SU-DHL-6 (cell line): ENCODE measurements at regions not wholly inside any gene's neighbourhood (a gene's known extent, or its start where the extent isn't known, plus 50 kb on each side); places are given as distances from the start of the nearest gene placed in this dataset.

Experiments
- H2AFZ ChIP-seq: fragments of 200-600 bp; sonication (generic); 2 replicates; pipeline ENCODE4 v1.6.1; 2014; ENCODE audit warnings: low read depth, mild to moderate bottlenecking, moderate library complexity, mixed read lengths, antibody characterized with exemption, low read length; ENCODE audit not compliant: severe bottlenecking
- H3F3A ChIP-seq: fragments of 200-600 bp; shearing (Covaris generic); 2 replicates; pipeline ENCODE4 v1.6.0; 2016; ENCODE audit warnings: antibody characterized with exemption, mild to moderate bottlenecking; ENCODE audit not compliant: insufficient read depth
- H3K27ac ChIP-seq: fragments of 200-600 bp; sonication (generic); 2 replicates; pipeline ENCODE4 v1.5.1; 2016; ENCODE audit warnings: low read depth, mild to moderate bottlenecking, low read length, moderate library complexity, mixed read lengths
- H3K27me3 ChIP-seq: fragments of 200-600 bp; sonication (generic), shearing (Covaris generic); 2 replicates; pipeline ENCODE4 v1.6.0; 2014; ENCODE audit warnings: mild to moderate bottlenecking, low read length
- H3K36me3 ChIP-seq: fragments of 200-600 bp; sonication (generic); 2 replicates; pipeline ENCODE4 v1.6.1; 2014; ENCODE audit warnings: mild to moderate bottlenecking, low read length, mixed read lengths
- H3K4me2 ChIP-seq: fragments of 300-600, 200-600 bp; shearing (Covaris generic), sonication (generic); 2 replicates; pipeline ENCODE4 v1.6.0; 2014; ENCODE audit warnings: low read length, low read depth, mild to moderate bottlenecking; ENCODE audit not compliant: poor library complexity, severe bottlenecking
- H3K4me3 ChIP-seq: fragments of 200-600 bp; sonication (generic); 2 replicates; pipeline ENCODE4 v1.5.1; 2014; ENCODE audit warnings: antibody characterized with exemption, low read length, mild to moderate bottlenecking, mixed read lengths; ENCODE audit not compliant: insufficient read depth, poor library complexity, severe bottlenecking
- H3K79me2 ChIP-seq: fragments of 200-600 bp; sonication (generic); 2 replicates; pipeline ENCODE4 v1.6.1; 2014; ENCODE audit warnings: mild to moderate bottlenecking, low read length, moderate library complexity; ENCODE audit not compliant: insufficient read depth
- H3K9ac ChIP-seq: fragments of 200-600 bp; sonication (generic); 2 replicates; pipeline ENCODE4 v1.7.0; 2014; ENCODE audit warnings: mild to moderate bottlenecking, low read length
- H3K9me2 ChIP-seq: fragments of 200-600 bp; sonication (generic); replicated peaks from 2 replicates; pipeline ENCODE4 v1.6.1; 2014; ENCODE audit warnings: low read length; ENCODE audit not compliant: insufficient read depth
- H3K9me3 ChIP-seq: fragments of 200-600 bp; sonication (generic); 2 replicates; pipeline ENCODE4 v1.6.1; 2014; ENCODE audit warnings: low read length, mixed read lengths; ENCODE audit not compliant: insufficient read depth
- H4K20me1 ChIP-seq: fragments of 200-600 bp; sonication (generic); 2 replicates; pipeline ENCODE4 v1.6.1; 2014; ENCODE audit warnings: low read depth, mild to moderate bottlenecking, antibody characterized with exemption, low read length, moderate library complexity, mixed read lengths
- EZH2phosphoT487 ChIP-seq: fragments of 200-600 bp; sonication (generic), shearing (Covaris generic); conservative IDR thresholded peaks from 2 replicates; pipeline ENCODE4 v1.6.1; 2018; ENCODE audit warnings: mild to moderate bottlenecking, antibody characterized with exemption, low read length, moderate library complexity, mixed read lengths
- TF ChIP-seq, protein P1 (sequence below): fragments of 200-600 bp; sonication (generic); IDR thresholded peaks from one replicate; pipeline ENCODE4 v1.5.1; 2017; ENCODE audit warnings: antibody characterized with exemption, mild to moderate bottlenecking, low read length, moderate library complexity; ENCODE audit not compliant: insufficient read depth, poor library complexity, severe bottlenecking

DNA sequence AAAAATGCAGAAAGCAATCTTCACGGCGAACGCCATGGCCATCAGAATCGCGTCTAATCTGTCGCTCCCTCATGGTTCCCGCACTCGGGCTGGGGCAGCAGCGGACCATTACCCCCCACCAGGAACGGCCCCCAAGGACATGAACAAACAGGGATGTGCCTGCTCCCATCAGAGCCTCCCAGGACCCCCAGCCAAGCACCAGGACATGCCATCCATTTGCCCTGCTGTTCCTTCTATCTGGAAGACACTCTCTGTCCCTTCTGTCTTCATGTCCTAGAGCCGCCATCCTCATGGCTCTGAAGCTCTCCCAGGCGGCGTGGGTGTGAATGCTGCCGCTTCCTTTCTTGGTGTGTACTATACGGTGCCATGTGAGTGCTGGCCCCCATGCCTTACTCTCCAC lies 371.8 kb downstream of the BCL11B start:
- Histone ChIP-seq H3K36me3 (no peaks in the 10 kb centered on the region), H3K9me2 (no peaks in the 10 kb centered on the region), H3K4me2 (no peak overlapping the region), H3K79me2 (no peaks in the 10 kb centered on the region), H4K20me1 (no peaks in the 10 kb centered on the region), H3K27ac (no peak overlapping the region), H3K4me3 (no peak overlapping the region), H3K9me3 (no peaks in the 10 kb centered on the region), H2AFZ (no peak overlapping the region), H3F3A (no peaks in the 10 kb centered on the region), H3K27me3 (no peaks in the 10 kb centered on the region), H3K9ac (no peak overlapping the region)
- TF ChIP-seq, protein P1, sequence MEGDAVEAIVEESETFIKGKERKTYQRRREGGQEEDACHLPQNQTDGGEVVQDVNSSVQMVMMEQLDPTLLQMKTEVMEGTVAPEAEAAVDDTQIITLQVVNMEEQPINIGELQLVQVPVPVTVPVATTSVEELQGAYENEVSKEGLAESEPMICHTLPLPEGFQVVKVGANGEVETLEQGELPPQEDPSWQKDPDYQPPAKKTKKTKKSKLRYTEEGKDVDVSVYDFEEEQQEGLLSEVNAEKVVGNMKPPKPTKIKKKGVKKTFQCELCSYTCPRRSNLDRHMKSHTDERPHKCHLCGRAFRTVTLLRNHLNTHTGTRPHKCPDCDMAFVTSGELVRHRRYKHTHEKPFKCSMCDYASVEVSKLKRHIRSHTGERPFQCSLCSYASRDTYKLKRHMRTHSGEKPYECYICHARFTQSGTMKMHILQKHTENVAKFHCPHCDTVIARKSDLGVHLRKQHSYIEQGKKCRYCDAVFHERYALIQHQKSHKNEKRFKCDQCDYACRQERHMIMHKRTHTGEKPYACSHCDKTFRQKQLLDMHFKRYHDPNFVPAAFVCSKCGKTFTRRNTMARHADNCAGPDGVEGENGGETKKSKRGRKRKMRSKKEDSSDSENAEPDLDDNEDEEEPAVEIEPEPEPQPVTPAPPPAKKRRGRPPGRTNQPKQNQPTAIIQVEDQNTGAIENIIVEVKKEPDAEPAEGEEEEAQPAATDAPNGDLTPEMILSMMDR, result no peak
- no peak for TF ChIP-seq EZH2phosphoT487

DNA sequence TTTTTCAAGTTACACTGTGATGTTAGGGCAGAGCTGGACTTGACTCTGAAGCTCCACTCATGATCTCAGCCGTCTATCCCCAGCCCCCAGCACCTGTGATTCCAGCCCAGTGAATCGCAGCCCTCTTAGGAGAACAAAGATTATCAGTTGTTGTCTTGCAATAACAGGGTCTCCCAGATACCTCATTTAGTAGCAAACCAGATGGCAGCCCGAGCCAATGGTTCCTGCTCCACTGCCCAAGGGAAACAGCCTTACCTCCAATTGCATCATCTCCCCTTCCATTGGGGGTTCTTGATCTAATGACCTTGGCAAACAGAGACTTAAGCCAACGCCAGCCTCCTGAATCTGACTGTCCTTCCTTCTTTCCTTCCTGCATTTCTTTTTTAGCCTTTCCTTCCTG lies 371.2 kb downstream of the BCL11B start:
- Histone ChIP-seq H3K27ac (no peak overlapping the region), H3K79me2 (no peaks in the 10 kb centered on the region), H3K9me2 (no peaks in the 10 kb centered on the region), H2AFZ (no peak overlapping the region), H3F3A (no peaks in the 10 kb centered on the region), H3K4me2 (no peak overlapping the region), H3K9ac (no peak overlapping the region), H3K9me3 (no peaks in the 10 kb centered on the region), H4K20me1 (no peaks in the 10 kb centered on the region), H3K27me3 (no peaks in the 10 kb centered on the region), H3K4me3 (no peak overlapping the region), H3K36me3 (no peaks in the 10 kb centered on the region)
- TF ChIP-seq EZH2phosphoT487, result no peak
- TF ChIP-seq, protein P1, result no peak

- H3K4me3 ChIP-seq, result no peak overlapping the region
- H3K9me2 ChIP-seq, result no peaks in the 10 kb centered on the region
- no peaks in the 10 kb centered on the region for H3K9me3 ChIP-seq
- H3K27me3 ChIP-seq, result no peaks in the 10 kb centered on the region
- no peak for TF ChIP-seq EZH2phosphoT487
- TF ChIP-seq, protein P1, result no peak
- no peak overlapping the region for H3K9ac ChIP-seq
- no peak overlapping the region for H3K4me2 ChIP-seq
- no peaks in the 10 kb centered on the region for H3F3A ChIP-seq
- no peaks in the 10 kb centered on the region for H4K20me1 ChIP-seq
- no peak overlapping the region for H2AFZ ChIP-seq
- H3K27ac ChIP-seq, result no peak overlapping the region
- no peaks in the 10 kb centered on the region for H3K36me3 ChIP-seq
- no peaks in the 10 kb centered on the region for H3K79me2 ChIP-seq
Measured at GRCh38 chr14:98901511-98902205, 370.3 kb downstream of the BCL11B start.
